ENCODE measurements at regions not wholly inside any gene's neighbourhood (a gene's known extent, or its start where the extent isn't known, plus 50 kb on each side); places are given as distances from the start of the nearest gene placed in this dataset.

GRCh38 chr13:50617134-50617721 is 226.3 kb downstream of the DLEU7 start:
- TF ChIP-seq CTCF (conservative IDR thresholded peaks at IDR 0.05 in 1 of 2, IDR thresholded peaks at IDR 0.05 in 1 of 2; ENCODE audit: low read depth in 1 of 2, low read length in 2 of 2) (no peak), EZH2 (IDR thresholded peaks at IDR 0.05; ENCODE audit: low read length, missing control alignments) (no peak)

Data from fibroblast of lung (primary cell).